Ishikawa (cell line): ENCODE measurements at regions not wholly inside any gene's neighbourhood (a gene's known extent, or its start where the extent isn't known, plus 50 kb on each side); places are given as distances from the start of the nearest gene placed in this dataset.

Experiments
- EGR1 ChIP-seq: IDR thresholded peaks from 2 replicates; pipeline ENCODE4 v1.6.1; 2012
- EP300 ChIP-seq: IDR thresholded peaks from 2 replicates; pipeline ENCODE4 v1.6.1; 2012; ENCODE audit warnings: borderline replicate concordance
- FOXM1 ChIP-seq: IDR thresholded peaks from 2 replicates; pipeline ENCODE4 v1.6.1; 2012; ENCODE audit warnings: low read depth, borderline replicate concordance
- RAD21 ChIP-seq: IDR thresholded peaks from 2 replicates; pipeline ENCODE4 v1.6.1; 2012; ENCODE audit warnings: low read depth
- TAF1 ChIP-seq: IDR thresholded peaks from 2 replicates; pipeline ENCODE4 v1.6.1; 2012; ENCODE audit warnings: low read depth, mild to moderate bottlenecking
- YY1 ChIP-seq: IDR thresholded peaks from 2 replicates; pipeline ENCODE4 v1.6.1; 2012; ENCODE audit warnings: low read depth
- ZBTB7A ChIP-seq: IDR thresholded peaks from 2 replicates; pipeline ENCODE4 v1.6.1; 2012; ENCODE audit warnings: low read depth
- TF ChIP-seq, protein P1 (sequence below): IDR thresholded peaks from 2 replicates; pipeline ENCODE4 v1.6.1; 2012
- TF ChIP-seq, protein P2 (sequence below): IDR thresholded peaks from 2 replicates; pipeline ENCODE4 v1.6.1; 2012; ENCODE audit warnings: low read depth, mild to moderate bottlenecking

DNA sequence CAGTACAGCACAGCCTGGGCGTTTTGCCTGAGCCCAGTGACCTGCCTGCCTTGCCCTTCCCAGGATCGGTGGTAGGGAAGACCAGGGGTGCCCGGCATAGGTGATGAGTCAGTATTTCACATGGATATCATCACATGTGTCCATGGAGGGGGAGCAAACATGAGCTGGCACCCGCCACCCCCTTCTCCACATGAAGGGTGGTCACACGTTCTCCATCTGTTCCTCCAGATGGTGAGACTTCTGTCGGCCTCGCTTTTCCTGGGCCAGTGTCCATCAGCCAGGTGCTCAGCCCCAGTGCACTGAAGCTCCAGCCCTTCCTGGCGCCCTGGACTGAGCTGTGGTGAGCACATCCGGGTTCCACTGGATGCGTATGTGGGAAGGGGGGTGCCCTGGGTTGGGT is 208.4 kb downstream of the UBE3A start:
- TF ChIP-seq, protein P1, sequence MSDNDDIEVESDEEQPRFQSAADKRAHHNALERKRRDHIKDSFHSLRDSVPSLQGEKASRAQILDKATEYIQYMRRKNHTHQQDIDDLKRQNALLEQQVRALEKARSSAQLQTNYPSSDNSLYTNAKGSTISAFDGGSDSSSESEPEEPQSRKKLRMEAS: no peak
- TF ChIP-seq TAF1 (no peak), RAD21 (no peak), EP300 (no peak), YY1 (no peak), FOXM1 (no peak), EGR1 (no peak), ZBTB7A (no peak)
- TF ChIP-seq, protein P2, sequence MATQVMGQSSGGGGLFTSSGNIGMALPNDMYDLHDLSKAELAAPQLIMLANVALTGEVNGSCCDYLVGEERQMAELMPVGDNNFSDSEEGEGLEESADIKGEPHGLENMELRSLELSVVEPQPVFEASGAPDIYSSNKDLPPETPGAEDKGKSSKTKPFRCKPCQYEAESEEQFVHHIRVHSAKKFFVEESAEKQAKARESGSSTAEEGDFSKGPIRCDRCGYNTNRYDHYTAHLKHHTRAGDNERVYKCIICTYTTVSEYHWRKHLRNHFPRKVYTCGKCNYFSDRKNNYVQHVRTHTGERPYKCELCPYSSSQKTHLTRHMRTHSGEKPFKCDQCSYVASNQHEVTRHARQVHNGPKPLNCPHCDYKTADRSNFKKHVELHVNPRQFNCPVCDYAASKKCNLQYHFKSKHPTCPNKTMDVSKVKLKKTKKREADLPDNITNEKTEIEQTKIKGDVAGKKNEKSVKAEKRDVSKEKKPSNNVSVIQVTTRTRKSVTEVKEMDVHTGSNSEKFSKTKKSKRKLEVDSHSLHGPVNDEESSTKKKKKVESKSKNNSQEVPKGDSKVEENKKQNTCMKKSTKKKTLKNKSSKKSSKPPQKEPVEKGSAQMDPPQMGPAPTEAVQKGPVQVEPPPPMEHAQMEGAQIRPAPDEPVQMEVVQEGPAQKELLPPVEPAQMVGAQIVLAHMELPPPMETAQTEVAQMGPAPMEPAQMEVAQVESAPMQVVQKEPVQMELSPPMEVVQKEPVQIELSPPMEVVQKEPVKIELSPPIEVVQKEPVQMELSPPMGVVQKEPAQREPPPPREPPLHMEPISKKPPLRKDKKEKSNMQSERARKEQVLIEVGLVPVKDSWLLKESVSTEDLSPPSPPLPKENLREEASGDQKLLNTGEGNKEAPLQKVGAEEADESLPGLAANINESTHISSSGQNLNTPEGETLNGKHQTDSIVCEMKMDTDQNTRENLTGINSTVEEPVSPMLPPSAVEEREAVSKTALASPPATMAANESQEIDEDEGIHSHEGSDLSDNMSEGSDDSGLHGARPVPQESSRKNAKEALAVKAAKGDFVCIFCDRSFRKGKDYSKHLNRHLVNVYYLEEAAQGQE: no peak
